GM12891 (cell line): ENCODE measurements at regions not wholly inside any gene's neighbourhood (a gene's known extent, or its start where the extent isn't known, plus 50 kb on each side); places are given as distances from the start of the nearest gene placed in this dataset.

Experiments
- POLR2A ChIP-seq: IDR thresholded peaks from 2 replicates; pipeline ENCODE4 v1.6.1; 2011; ENCODE audit warnings: low read depth, low read length, control low read depth
- POLR2AphosphoS5 ChIP-seq: IDR thresholded peaks from 2 replicates; pipeline ENCODE4 v1.6.1; 2011; ENCODE audit warnings: low read depth, low read length, control low read depth
- TAF1 ChIP-seq: IDR thresholded peaks from 2 replicates; pipeline ENCODE4 v1.6.1; 2011; ENCODE audit warnings: low read depth, low read length, control low read depth

- TF ChIP-seq POLR2AphosphoS5 (no peak), TAF1 (no peak), POLR2A (no peak)
These were observed 193.9 kb upstream of the THRB start for GRCh38 chr3:24688446-24689148.
